ENCODE measurements at regions not wholly inside any gene's neighbourhood (a gene's known extent, or its start where the extent isn't known, plus 50 kb on each side); places are given as distances from the start of the nearest gene placed in this dataset.
A peak's percentile ranks its signal among the peaks of the same experiment; 100 is the strongest.
"Not testable (repeated sequence)": the region's sequence is repeated elsewhere in the genome, so short reads cannot be mapped to it uniquely, and the experiment has no call there.

DNA sequence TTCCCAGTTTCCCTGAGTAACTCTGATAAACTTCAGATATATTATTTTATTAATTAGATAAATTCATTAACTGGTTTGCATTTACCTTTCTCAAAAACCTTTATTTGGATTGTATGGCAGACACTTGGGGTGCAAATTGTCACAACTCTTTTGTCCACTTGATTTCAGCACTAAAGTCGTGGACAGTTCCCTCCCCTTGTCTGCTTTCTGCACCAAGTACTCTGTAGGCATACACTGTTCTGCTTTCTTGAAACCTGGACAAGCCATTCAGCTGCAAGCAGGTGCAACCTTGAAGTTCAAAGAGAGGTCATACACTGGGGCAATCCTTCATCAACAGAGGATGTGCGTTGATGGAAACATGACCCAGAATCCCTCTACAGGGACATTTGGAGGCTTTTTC lies 162.9 kb downstream of the ARL5B start:
- Histone ChIP-seq H3K4me1 (no peaks in the 10 kb centered on the region), H3K27me3 (ENCODE audit: low read depth) (no peaks in the 10 kb centered on the region), H3K36me3 (replicated peaks) (no peaks in the 10 kb centered on the region), H3K4me3 (no peak overlapping the region), H3K9me3 (no peaks in the 10 kb centered on the region)
- peak in 1 of 2 experiments; percentile 41 for DNase-seq (ENCODE audit: low spot score in 2 of 2)
- in situ Hi-C loops (cut with MboI; ENCODE audit: low sequenced_read_pairs), result no loop called here

DNA sequence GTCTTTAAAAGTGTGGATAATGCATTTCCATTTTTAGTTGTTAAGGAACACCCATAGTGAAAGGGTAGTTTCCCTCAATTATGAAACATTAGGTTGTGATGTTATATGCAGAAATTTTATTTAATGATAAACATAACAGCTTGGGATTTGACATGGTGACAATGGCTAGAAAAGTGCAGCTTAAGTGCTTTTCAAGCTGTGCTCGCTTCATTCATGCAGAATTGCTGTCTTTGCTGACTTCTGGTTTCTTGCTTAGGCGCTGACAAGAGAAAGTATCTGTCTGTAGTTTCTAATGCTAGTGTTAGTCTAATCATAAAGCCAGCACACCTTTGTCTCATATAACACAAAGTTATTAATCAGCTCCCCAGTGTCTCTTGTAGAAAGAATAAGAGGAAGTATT lies 170.0 kb downstream of the ARL5B start:
- in situ Hi-C loops (cut with MboI; ENCODE audit: low sequenced_read_pairs), result no loop called here

DNA sequence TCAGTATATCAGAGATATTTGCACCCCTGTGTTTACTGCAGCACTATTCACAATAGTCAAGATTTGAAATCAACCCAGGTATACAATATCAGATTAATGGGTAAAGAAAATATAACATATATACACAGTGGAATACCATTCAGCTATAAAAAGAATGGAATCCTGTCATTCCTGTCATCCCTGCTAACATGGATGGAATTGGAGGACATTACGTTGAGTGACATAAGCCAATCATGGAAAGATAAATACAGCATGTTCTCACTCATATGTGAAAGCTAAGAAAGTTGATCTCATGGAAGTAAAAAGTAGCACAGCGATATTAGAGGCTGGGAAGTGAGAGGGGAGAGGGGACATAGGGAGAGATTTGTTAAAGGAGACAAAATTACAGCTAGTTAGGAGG lies 171.0 kb downstream of the ARL5B start:
- in situ Hi-C loops (cut with MboI; ENCODE audit: low sequenced_read_pairs), result no loop called here
- DNase-seq (ENCODE audit: low spot score in 2 of 2), result no peak

More for the DNA sequence above, 170.0 kb downstream of the ARL5B start:
- Histone ChIP-seq H3K4me3 (no peak overlapping the region), H3K9me3 (no peaks in the 10 kb centered on the region), H3K4me1 (no peaks in the 10 kb centered on the region), H3K36me3 (replicated peaks) (no peaks in the 10 kb centered on the region), H3K27me3 (ENCODE audit: low read depth) (no peaks in the 10 kb centered on the region)
- no peak for DNase-seq (ENCODE audit: low spot score in 2 of 2)

GRCh38 chr10:18856623-18857022 lies 192.0 kb upstream of the MALRD1 start:
- H3K9me3 ChIP-seq; H3K36me3 ChIP-seq (replicated peaks); H3K27me3 ChIP-seq (ENCODE audit: low read depth); H3K4me3 ChIP-seq; DNase-seq (ENCODE audit: low spot score in 2 of 2); H3K4me1 ChIP-seq; in situ Hi-C loops (cut with MboI; ENCODE audit: low sequenced_read_pairs): not testable (repeated sequence)

More for the DNA sequence above, 171.0 kb downstream of the ARL5B start:
- Histone ChIP-seq H3K27me3 (ENCODE audit: low read depth) (no peaks in the 10 kb centered on the region), H3K36me3 (replicated peaks) (no peaks in the 10 kb centered on the region), H3K4me3 (no peak overlapping the region), H3K4me1 (no peaks in the 10 kb centered on the region), H3K9me3 (no peaks in the 10 kb centered on the region)

- in situ Hi-C loops (cut with MboI; ENCODE audit: low sequenced_read_pairs), result no loop called here
- no peak for DNase-seq (ENCODE audit: low spot score in 2 of 2)
- Histone ChIP-seq H3K27me3 (ENCODE audit: low read depth) (no peaks in the 10 kb centered on the region), H3K4me3 (no peak overlapping the region), H3K9me3 (no peaks in the 10 kb centered on the region), H3K4me1 (no peaks in the 10 kb centered on the region), H3K36me3 (replicated peaks) (no peaks in the 10 kb centered on the region)
Measured at GRCh38 chr10:18859659-18860058, 188.9 kb upstream of the MALRD1 start.

DNA sequence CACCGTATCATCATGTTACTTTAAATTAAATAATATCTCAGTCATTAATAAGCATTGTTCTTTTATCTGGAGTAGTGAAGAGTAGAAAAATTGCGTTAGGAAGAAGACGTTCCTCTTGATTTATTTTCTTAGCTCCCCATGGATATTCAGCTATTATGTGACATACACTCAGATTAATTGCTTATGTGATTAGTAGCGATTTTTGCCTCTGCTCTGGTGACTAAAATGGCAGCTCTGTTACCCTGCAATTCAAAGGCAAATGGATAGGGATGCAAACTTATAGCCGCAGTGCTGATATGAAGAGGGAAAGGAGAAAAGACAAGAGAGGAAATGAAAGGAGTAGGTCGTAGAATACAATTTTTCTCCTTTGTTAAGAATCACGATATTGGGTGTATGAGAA lies 188.4 kb upstream of the MALRD1 start:
- H3K27me3 ChIP-seq (ENCODE audit: low read depth), result no peaks in the 10 kb centered on the region
- no peak overlapping the region for H3K4me3 ChIP-seq
- no peaks in the 10 kb centered on the region for H3K4me1 ChIP-seq
- no peaks in the 10 kb centered on the region for H3K9me3 ChIP-seq
- no peak for DNase-seq (ENCODE audit: low spot score in 2 of 2)
- in situ Hi-C loops (cut with MboI; ENCODE audit: low sequenced_read_pairs), result no loop called here
- no peaks in the 10 kb centered on the region for H3K36me3 ChIP-seq (replicated peaks)

GRCh38 chr10:18860631-18861240 lies 187.9 kb upstream of the MALRD1 start:
- no peaks in the 10 kb centered on the region for H3K36me3 ChIP-seq (replicated peaks)
- no peaks in the 10 kb centered on the region for H3K4me1 ChIP-seq
- in situ Hi-C loops (cut with MboI; ENCODE audit: low sequenced_read_pairs), result no loop called here
- DNase-seq (ENCODE audit: low spot score in 2 of 2), result no peak
- no peaks in the 10 kb centered on the region for H3K27me3 ChIP-seq (ENCODE audit: low read depth)
- no peak overlapping the region for H3K4me3 ChIP-seq
- H3K9me3 ChIP-seq, result no peaks in the 10 kb centered on the region

- Histone ChIP-seq H3K4me1 (no peaks in the 10 kb centered on the region), H3K9me3 (no peaks in the 10 kb centered on the region), H3K36me3 (replicated peaks) (no peaks in the 10 kb centered on the region), H3K4me3 (no peak overlapping the region), H3K27me3 (ENCODE audit: low read depth) (no peaks in the 10 kb centered on the region)
- no peak for DNase-seq (ENCODE audit: low spot score in 2 of 2)
- in situ Hi-C loops (cut with MboI; ENCODE audit: low sequenced_read_pairs), result no loop called here
Measured at GRCh38 chr10:18861382-18861781, 187.2 kb upstream of the MALRD1 start.

- in situ Hi-C loops (cut with MboI; ENCODE audit: low sequenced_read_pairs), result no loop called here
- no peak for DNase-seq (ENCODE audit: low spot score in 2 of 2)
- Histone ChIP-seq H3K36me3 (replicated peaks) (no peaks in the 10 kb centered on the region), H3K9me3 (no peaks in the 10 kb centered on the region), H3K27me3 (ENCODE audit: low read depth) (no peaks in the 10 kb centered on the region), H3K4me1 (no peaks in the 10 kb centered on the region), H3K4me3 (no peak overlapping the region)
Measured at GRCh38 chr10:18866852-18867251, 181.7 kb upstream of the MALRD1 start.

- DNase-seq (ENCODE audit: low spot score in 2 of 2), result no peak
- in situ Hi-C loops (cut with MboI; ENCODE audit: low sequenced_read_pairs), result no loop called here
- no peaks in the 10 kb centered on the region for H3K27me3 ChIP-seq (ENCODE audit: low read depth)
- no peak overlapping the region for H3K4me3 ChIP-seq
- no peaks in the 10 kb centered on the region for H3K9me3 ChIP-seq
- no peaks in the 10 kb centered on the region for H3K4me1 ChIP-seq
- H3K36me3 ChIP-seq (replicated peaks), result no peaks in the 10 kb centered on the region
Measured at GRCh38 chr10:18868919-18869318, 179.7 kb upstream of the MALRD1 start.

DNA sequence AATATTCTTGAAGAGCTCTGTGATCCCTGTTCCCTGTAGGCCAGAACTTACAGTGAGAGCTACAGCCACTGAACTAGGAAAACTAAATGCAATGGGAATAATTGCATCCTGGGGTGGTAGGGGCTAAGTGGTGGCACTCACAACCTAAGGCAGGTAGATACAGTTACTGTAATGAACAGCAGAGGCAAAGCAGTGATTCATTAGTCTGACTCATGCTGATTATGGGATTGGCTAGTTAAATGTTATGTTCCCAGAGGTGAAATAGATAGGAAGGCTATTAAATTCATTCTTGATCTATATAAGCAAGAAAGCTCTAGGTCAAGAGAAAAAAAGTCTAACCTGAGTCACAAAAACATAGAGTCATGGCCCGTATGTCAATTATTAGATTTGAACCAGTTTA lies 173.1 kb upstream of the MALRD1 start:
- DNase-seq (ENCODE audit: low spot score in 2 of 2), result no peak
- Histone ChIP-seq H3K9me3 (no peaks in the 10 kb centered on the region), H3K36me3 (replicated peaks) (no peaks in the 10 kb centered on the region), H3K4me3 (no peak overlapping the region), H3K4me1 (no peaks in the 10 kb centered on the region), H3K27me3 (ENCODE audit: low read depth) (no peaks in the 10 kb centered on the region)
- in situ Hi-C loops (cut with MboI; ENCODE audit: low sequenced_read_pairs), result no loop called here

DNA sequence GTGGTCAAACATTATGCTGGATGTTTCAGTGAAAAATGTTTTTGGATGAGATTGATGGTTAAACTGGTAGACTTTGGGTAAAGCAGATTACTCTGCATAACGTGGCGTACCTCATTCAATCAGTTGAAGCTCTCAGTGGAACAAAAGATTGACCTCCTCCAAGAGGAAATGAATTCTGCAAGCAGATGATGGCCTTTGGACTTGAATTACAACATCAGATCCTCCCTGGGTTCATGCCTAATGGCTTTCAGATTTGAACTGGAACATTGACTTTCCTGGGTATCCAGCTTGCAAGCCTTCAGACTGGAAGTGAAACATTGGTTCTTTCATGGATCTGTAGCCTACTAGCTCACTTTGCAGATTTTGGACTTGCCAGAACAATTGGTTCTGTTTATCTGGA lies 169.3 kb upstream of the MALRD1 start:
- H3K4me1 ChIP-seq, result no peaks in the 10 kb centered on the region
- no peak overlapping the region for H3K4me3 ChIP-seq
- no peak for DNase-seq (ENCODE audit: low spot score in 2 of 2)
- no peaks in the 10 kb centered on the region for H3K9me3 ChIP-seq
- in situ Hi-C loops (cut with MboI; ENCODE audit: low sequenced_read_pairs), result no loop called here
- no peaks in the 10 kb centered on the region for H3K36me3 ChIP-seq (replicated peaks)
- no peaks in the 10 kb centered on the region for H3K27me3 ChIP-seq (ENCODE audit: low read depth)

- H3K4me1 ChIP-seq, result no peaks in the 10 kb centered on the region
- H3K9me3 ChIP-seq, result no peaks in the 10 kb centered on the region
- in situ Hi-C loops (cut with MboI; ENCODE audit: low sequenced_read_pairs), result no loop called here
- H3K4me3 ChIP-seq, result no peak overlapping the region
- no peaks in the 10 kb centered on the region for H3K27me3 ChIP-seq (ENCODE audit: low read depth)
- DNase-seq (ENCODE audit: low spot score in 2 of 2), result no peak
- no peaks in the 10 kb centered on the region for H3K36me3 ChIP-seq (replicated peaks)
Measured at GRCh38 chr10:18880530-18880929, 168.1 kb upstream of the MALRD1 start.

DNA sequence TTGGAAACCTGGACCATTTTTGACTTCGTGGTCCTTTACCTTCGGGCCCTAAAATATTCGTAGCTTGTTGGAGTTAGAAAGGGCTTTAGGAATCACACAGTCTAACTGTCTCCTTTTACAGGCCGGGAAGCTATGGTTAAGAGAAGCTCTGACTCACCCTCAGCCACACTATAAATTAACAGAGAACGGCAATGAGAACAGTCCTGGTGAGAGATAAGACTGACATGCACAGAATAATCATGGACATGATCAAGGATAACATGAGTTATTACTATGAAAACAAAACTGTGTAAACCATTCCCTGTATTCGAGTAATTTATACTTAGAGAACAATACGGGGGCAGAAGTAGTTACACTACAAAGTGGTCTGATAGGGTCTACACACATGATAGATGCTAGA lies 162.5 kb upstream of the MALRD1 start:
- no peaks in the 10 kb centered on the region for H3K4me1 ChIP-seq
- DNase-seq (ENCODE audit: low spot score in 2 of 2), result no peak
- in situ Hi-C loops (cut with MboI; ENCODE audit: low sequenced_read_pairs), result no loop called here

GRCh38 chr10:18906636-18907035 lies 142.0 kb upstream of the MALRD1 start:
- in situ Hi-C loops (cut with MboI; ENCODE audit: low sequenced_read_pairs), result no loop called here

More for the DNA sequence above, 162.5 kb upstream of the MALRD1 start:
- no peak overlapping the region for H3K4me3 ChIP-seq
- 0 out of 2 replicates have a peak, but pooled peaks cover 4% of the 10 kb centered on the region for H3K27me3 ChIP-seq (ENCODE audit: low read depth)
- H3K9me3 ChIP-seq, result no peaks in the 10 kb centered on the region
- H3K36me3 ChIP-seq (replicated peaks), result no peaks in the 10 kb centered on the region

More at GRCh38 chr10:18906636-18907035, 142.0 kb upstream of the MALRD1 start:
- H3K9me3 ChIP-seq, result no peaks in the 10 kb centered on the region
- no peak overlapping the region for H3K4me3 ChIP-seq
- H3K27me3 ChIP-seq (ENCODE audit: low read depth), result no peaks in the 10 kb centered on the region
- H3K36me3 ChIP-seq (replicated peaks), result no peaks in the 10 kb centered on the region
- no peak for DNase-seq (ENCODE audit: low spot score in 2 of 2)
- no peaks in the 10 kb centered on the region for H3K4me1 ChIP-seq

Data from HAP-1 (cell line).